Sigmoid colon (tissue), 4 donors: ENCODE measurements at regions not wholly inside any gene's neighbourhood (a gene's known extent, or its start where the extent isn't known, plus 50 kb on each side); places are given as distances from the start of the nearest gene placed in this dataset.

Source experiments
- EP300 ChIP-seq, 4 donors: sonication (generic); formaldehyde crosslinking; IDR thresholded peaks; one replicate each; pipeline ENCODE4 v1.6.1; 2017; ENCODE audit warnings: antibody characterized with exemption in 4 of 4
- TF ChIP-seq, protein P1 (sequence below), 4 experiments: fragments of 450-650 bp in 3 of 4; fragments of 200-600 bp in 1 of 4; IDR thresholded peaks; one replicate each; pipeline ENCODE4 v1.5.1; 2016 to 2019; ENCODE audit warnings: antibody characterized with exemption in 4 of 4, mild to moderate bottlenecking in 3 of 4, moderate library complexity in 2 of 4

- no peak for TF ChIP-seq EP300 (IDR thresholded peaks at IDR 0.05)
- TF ChIP-seq, protein P1, sequence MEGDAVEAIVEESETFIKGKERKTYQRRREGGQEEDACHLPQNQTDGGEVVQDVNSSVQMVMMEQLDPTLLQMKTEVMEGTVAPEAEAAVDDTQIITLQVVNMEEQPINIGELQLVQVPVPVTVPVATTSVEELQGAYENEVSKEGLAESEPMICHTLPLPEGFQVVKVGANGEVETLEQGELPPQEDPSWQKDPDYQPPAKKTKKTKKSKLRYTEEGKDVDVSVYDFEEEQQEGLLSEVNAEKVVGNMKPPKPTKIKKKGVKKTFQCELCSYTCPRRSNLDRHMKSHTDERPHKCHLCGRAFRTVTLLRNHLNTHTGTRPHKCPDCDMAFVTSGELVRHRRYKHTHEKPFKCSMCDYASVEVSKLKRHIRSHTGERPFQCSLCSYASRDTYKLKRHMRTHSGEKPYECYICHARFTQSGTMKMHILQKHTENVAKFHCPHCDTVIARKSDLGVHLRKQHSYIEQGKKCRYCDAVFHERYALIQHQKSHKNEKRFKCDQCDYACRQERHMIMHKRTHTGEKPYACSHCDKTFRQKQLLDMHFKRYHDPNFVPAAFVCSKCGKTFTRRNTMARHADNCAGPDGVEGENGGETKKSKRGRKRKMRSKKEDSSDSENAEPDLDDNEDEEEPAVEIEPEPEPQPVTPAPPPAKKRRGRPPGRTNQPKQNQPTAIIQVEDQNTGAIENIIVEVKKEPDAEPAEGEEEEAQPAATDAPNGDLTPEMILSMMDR (IDR thresholded peaks at IDR 0.05): no peak
These were observed 63.4 kb upstream of the CSPG4 start for GRCh38 chr15:75776065-75776423.
